ENCODE measurements at regions not wholly inside any gene's neighbourhood (a gene's known extent, or its start where the extent isn't known, plus 50 kb on each side); places are given as distances from the start of the nearest gene placed in this dataset.

- TF ChIP-seq EZH2 (IDR thresholded peaks at IDR 0.05; ENCODE audit: borderline replicate concordance, low read depth, low read length, severe bottlenecking) (no peak), CTCF (IDR thresholded peaks at IDR 0.05; ENCODE audit: borderline replicate concordance, extremely low read depth, low read length, poor library complexity, severe bottlenecking) (no peak)
- ATAC-seq (ENCODE audit: insufficient read depth, low read depth): no peak
Observed at GRCh38 chr2:76675212-76675611, 847.0 kb downstream of the LRRTM4 start.

GRCh38 chr2:76672798-76673197 is 849.4 kb downstream of the LRRTM4 start:
- no peak overlapping the region for H3K4me2 ChIP-seq (ENCODE audit: insufficient read depth, low read length)
- ATAC-seq (ENCODE audit: insufficient read depth, low read depth) (no peak), DNase-seq (no peak)
- H4K20me1 ChIP-seq (ENCODE audit: insufficient read depth, low read length): no peaks in the 10 kb centered on the region
- H2AFZ ChIP-seq (ENCODE audit: low read depth, low read length): no peak overlapping the region
- H3K79me2 ChIP-seq (ENCODE audit: insufficient read depth, low read length): no peaks in the 10 kb centered on the region
- H3K27ac ChIP-seq (ENCODE audit: low read length): no peak overlapping the region
- no peak for TF ChIP-seq EZH2 (IDR thresholded peaks at IDR 0.05; ENCODE audit: borderline replicate concordance, low read depth, low read length, severe bottlenecking)
- no peak for TF ChIP-seq CTCF (IDR thresholded peaks at IDR 0.05; ENCODE audit: borderline replicate concordance, extremely low read depth, low read length, poor library complexity, severe bottlenecking)
- no peaks in the 10 kb centered on the region for H3K4me1 ChIP-seq (ENCODE audit: insufficient read depth, low read length)
- no peaks in the 10 kb centered on the region for H3K36me3 ChIP-seq (ENCODE audit: insufficient read depth, low read length)
- H3K9me3 ChIP-seq (ENCODE audit: insufficient read depth, low read length, severe bottlenecking): no peaks in the 10 kb centered on the region
- no peak overlapping the region for H3K9ac ChIP-seq (ENCODE audit: low read depth, low read length)
- no peak overlapping the region for H3K4me3 ChIP-seq (ENCODE audit: low read depth in 1 of 2, low read length in 2 of 2)
- H3K27me3 ChIP-seq (ENCODE audit: insufficient read depth, low read length, poor library complexity): peaks cover 10% of the 10 kb centered on the region

More at GRCh38 chr2:76675212-76675611, 847.0 kb downstream of the LRRTM4 start:
- no peak for DNase-seq
- H3K27me3 ChIP-seq (ENCODE audit: insufficient read depth, low read length, poor library complexity): peaks cover 10% of the 10 kb centered on the region
- no peaks in the 10 kb centered on the region for H4K20me1 ChIP-seq (ENCODE audit: insufficient read depth, low read length)
- H3K4me3 ChIP-seq (ENCODE audit: low read depth in 1 of 2, low read length in 2 of 2): no peak overlapping the region
- H3K36me3 ChIP-seq (ENCODE audit: insufficient read depth, low read length): no peaks in the 10 kb centered on the region
- H3K79me2 ChIP-seq (ENCODE audit: insufficient read depth, low read length): no peaks in the 10 kb centered on the region
- H3K9me3 ChIP-seq (ENCODE audit: insufficient read depth, low read length, severe bottlenecking): no peaks in the 10 kb centered on the region
- no peak overlapping the region for H3K4me2 ChIP-seq (ENCODE audit: insufficient read depth, low read length)
- no peak overlapping the region for H2AFZ ChIP-seq (ENCODE audit: low read depth, low read length)
- H3K27ac ChIP-seq (ENCODE audit: low read length): no peak overlapping the region
- no peak overlapping the region for H3K9ac ChIP-seq (ENCODE audit: low read depth, low read length)
- H3K4me1 ChIP-seq (ENCODE audit: insufficient read depth, low read length): no peaks in the 10 kb centered on the region

- TF ChIP-seq EZH2 (IDR thresholded peaks at IDR 0.05; ENCODE audit: borderline replicate concordance, low read depth, low read length, severe bottlenecking) (no peak), CTCF (IDR thresholded peaks at IDR 0.05; ENCODE audit: borderline replicate concordance, extremely low read depth, low read length, poor library complexity, severe bottlenecking) (no peak)
- no peak overlapping the region for H3K4me2 ChIP-seq (ENCODE audit: insufficient read depth, low read length)
Observed at GRCh38 chr2:76669966-76670465, 852.2 kb downstream of the LRRTM4 start.

GRCh38 chr2:76668279-76668678 is 853.9 kb downstream of the LRRTM4 start:
- peaks cover 7% of the 10 kb centered on the region for H3K27me3 ChIP-seq (ENCODE audit: insufficient read depth, low read length, poor library complexity)
- DNase-seq: no peak
- H3K9ac ChIP-seq (ENCODE audit: low read depth, low read length): no peak overlapping the region
- H3K36me3 ChIP-seq (ENCODE audit: insufficient read depth, low read length): no peaks in the 10 kb centered on the region
- H3K27ac ChIP-seq (ENCODE audit: low read length): no peak overlapping the region
- H3K79me2 ChIP-seq (ENCODE audit: insufficient read depth, low read length): no peaks in the 10 kb centered on the region
- no peak overlapping the region for H2AFZ ChIP-seq (ENCODE audit: low read depth, low read length)
- H3K4me3 ChIP-seq (ENCODE audit: low read depth in 1 of 2, low read length in 2 of 2): no peak overlapping the region
- H4K20me1 ChIP-seq (ENCODE audit: insufficient read depth, low read length): no peaks in the 10 kb centered on the region
- ATAC-seq (ENCODE audit: insufficient read depth, low read depth): no peak
- no peak for TF ChIP-seq CTCF (IDR thresholded peaks at IDR 0.05; ENCODE audit: borderline replicate concordance, extremely low read depth, low read length, poor library complexity, severe bottlenecking)
- TF ChIP-seq EZH2 (IDR thresholded peaks at IDR 0.05; ENCODE audit: borderline replicate concordance, low read depth, low read length, severe bottlenecking): no peak
- no peaks in the 10 kb centered on the region for H3K9me3 ChIP-seq (ENCODE audit: insufficient read depth, low read length, severe bottlenecking)
- H3K4me1 ChIP-seq (ENCODE audit: insufficient read depth, low read length): no peaks in the 10 kb centered on the region
- no peak overlapping the region for H3K4me2 ChIP-seq (ENCODE audit: insufficient read depth, low read length)

More at GRCh38 chr2:76669966-76670465, 852.2 kb downstream of the LRRTM4 start:
- Histone ChIP-seq H2AFZ (ENCODE audit: low read depth, low read length) (no peak overlapping the region), H4K20me1 (ENCODE audit: insufficient read depth, low read length) (no peaks in the 10 kb centered on the region), H3K27ac (ENCODE audit: low read length) (no peak overlapping the region), H3K4me1 (ENCODE audit: insufficient read depth, low read length) (no peaks in the 10 kb centered on the region), H3K9ac (ENCODE audit: low read depth, low read length) (no peak overlapping the region), H3K36me3 (ENCODE audit: insufficient read depth, low read length) (no peaks in the 10 kb centered on the region), H3K9me3 (ENCODE audit: insufficient read depth, low read length, severe bottlenecking) (no peaks in the 10 kb centered on the region), H3K27me3 (ENCODE audit: insufficient read depth, low read length, poor library complexity) (peaks cover 7% of the 10 kb centered on the region), H3K4me3 (ENCODE audit: low read depth in 1 of 2, low read length in 2 of 2) (no peak overlapping the region), H3K79me2 (ENCODE audit: insufficient read depth, low read length) (no peaks in the 10 kb centered on the region)
- no peak for ATAC-seq (ENCODE audit: insufficient read depth, low read depth)
- no peak for DNase-seq
